WERI-Rb-1 (cell line): ENCODE measurements at regions not wholly inside any gene's neighbourhood (a gene's known extent, or its start where the extent isn't known, plus 50 kb on each side); places are given as distances from the start of the nearest gene placed in this dataset.

Experiments
- DNase-seq: peaks from one replicate; pipeline ENCODE4 v3.0.0-alpha.2; 2020
- H3K27ac ChIP-seq: fragments of 250-450 bp; sonication (Bioruptor Pico); 2 replicates; pipeline ENCODE4 v1.5.1; 2020; ENCODE audit warnings: mild to moderate bottlenecking, moderate library complexity
- H3K27me3 ChIP-seq: fragments of 250-450 bp; sonication (Bioruptor Pico); 2 replicates; pipeline ENCODE4 v1.5.1; 2021; ENCODE audit warnings: mild to moderate bottlenecking, low read depth, moderate library complexity; ENCODE audit not compliant: insufficient read depth, severe bottlenecking
- H3K36me3 ChIP-seq: fragments of 250-450 bp; sonication (Bioruptor Pico); 2 replicates; pipeline ENCODE4 v1.5.1; 2020; ENCODE audit warnings: mild to moderate bottlenecking, moderate library complexity
- H3K4me3 ChIP-seq: 2 replicates; pipeline ENCODE4 v1.5.1; 2011; ENCODE audit warnings: low read depth, mild to moderate bottlenecking, control low read depth, low read length
- H3K9me3 ChIP-seq: fragments of 250-450 bp; sonication (Bioruptor Pico); 2 replicates; pipeline ENCODE4 v1.5.1; 2021; ENCODE audit warnings: mild to moderate bottlenecking, moderate library complexity; ENCODE audit not compliant: severe bottlenecking
- CTCF ChIP-seq: IDR thresholded peaks from 2 replicates; pipeline ENCODE4 v1.5.1; 2011; ENCODE audit warnings: low read depth, mild to moderate bottlenecking, control low read depth, inconsistent platforms, low read length

DNA sequence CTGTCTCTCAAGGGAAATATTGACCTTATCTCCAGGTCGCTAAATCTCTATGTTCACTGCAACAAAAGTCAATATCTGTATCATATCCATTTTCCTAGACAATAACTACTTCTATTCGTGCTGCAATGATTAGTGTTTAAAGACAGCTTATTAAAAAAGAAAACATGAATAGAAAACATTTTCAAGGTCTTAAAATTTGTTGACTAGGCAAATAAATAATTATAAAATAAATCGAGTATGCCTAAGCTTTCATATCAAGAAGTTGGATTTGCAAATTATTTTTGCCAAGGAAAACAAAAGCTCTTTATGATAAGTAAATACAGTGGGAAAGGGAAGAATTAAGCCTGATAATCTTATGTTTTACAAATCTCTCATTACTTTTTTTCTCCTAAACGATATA is 428.5 kb downstream of the NUP35 start:
- Histone ChIP-seq H3K27ac (no peak overlapping the region), H3K9me3 (no peaks in the 10 kb centered on the region), H3K4me3 (no peak overlapping the region), H3K36me3 (no peaks in the 10 kb centered on the region), H3K27me3 (no peaks in the 10 kb centered on the region)
- no peak for DNase-seq
- no peak for TF ChIP-seq CTCF

- Histone ChIP-seq H3K27ac (no peak overlapping the region), H3K27me3 (no peaks in the 10 kb centered on the region), H3K9me3 (no peaks in the 10 kb centered on the region), H3K4me3 (no peak overlapping the region), H3K36me3 (no peaks in the 10 kb centered on the region)
- no peak for TF ChIP-seq CTCF
- no peak for DNase-seq
These were observed 440.5 kb downstream of the NUP35 start for GRCh38 chr2:183564726-183565125.

DNA sequence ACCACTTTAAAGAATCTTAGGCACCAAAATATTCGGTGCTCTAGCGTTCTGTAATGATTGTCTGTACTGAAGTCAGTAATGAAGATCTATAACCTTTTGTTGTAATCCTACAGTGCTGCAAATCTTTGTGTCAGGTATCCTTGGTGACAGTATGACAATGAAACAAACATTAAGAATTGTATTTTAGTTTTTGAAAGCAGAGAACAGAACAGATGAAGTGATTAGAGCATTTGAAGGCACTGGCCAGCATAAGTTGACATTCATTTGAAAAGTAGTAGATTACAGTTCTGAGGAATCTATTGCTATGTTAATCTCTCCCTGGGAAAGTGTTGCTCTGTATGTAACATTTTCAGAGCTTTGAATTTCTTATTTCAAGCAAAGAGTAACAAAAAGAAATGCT is 451.2 kb downstream of the NUP35 start:
- TF ChIP-seq CTCF = no peak

GRCh38 chr2:183579686-183580085 is 455.4 kb downstream of the NUP35 start:
- DNase-seq = no peak
- Histone ChIP-seq H3K27me3 (no peaks in the 10 kb centered on the region), H3K9me3 (no peaks in the 10 kb centered on the region), H3K4me3 (no peak overlapping the region), H3K36me3 (no peaks in the 10 kb centered on the region), H3K27ac (no peak overlapping the region)
- TF ChIP-seq CTCF = no peak

More for the DNA sequence above, 451.2 kb downstream of the NUP35 start:
- Histone ChIP-seq H3K27ac (no peak overlapping the region), H3K27me3 (no peaks in the 10 kb centered on the region), H3K36me3 (no peaks in the 10 kb centered on the region), H3K4me3 (no peak overlapping the region), H3K9me3 (no peaks in the 10 kb centered on the region)
- no peak for DNase-seq

GRCh38 chr2:183592271-183592670 is 468.0 kb downstream of the NUP35 start:
- Histone ChIP-seq H3K9me3 (no peaks in the 10 kb centered on the region), H3K27ac (no peak overlapping the region), H3K27me3 (no peaks in the 10 kb centered on the region), H3K36me3 (no peaks in the 10 kb centered on the region), H3K4me3 (no peak overlapping the region)
- TF ChIP-seq CTCF = no peak
- DNase-seq = no peak

DNA sequence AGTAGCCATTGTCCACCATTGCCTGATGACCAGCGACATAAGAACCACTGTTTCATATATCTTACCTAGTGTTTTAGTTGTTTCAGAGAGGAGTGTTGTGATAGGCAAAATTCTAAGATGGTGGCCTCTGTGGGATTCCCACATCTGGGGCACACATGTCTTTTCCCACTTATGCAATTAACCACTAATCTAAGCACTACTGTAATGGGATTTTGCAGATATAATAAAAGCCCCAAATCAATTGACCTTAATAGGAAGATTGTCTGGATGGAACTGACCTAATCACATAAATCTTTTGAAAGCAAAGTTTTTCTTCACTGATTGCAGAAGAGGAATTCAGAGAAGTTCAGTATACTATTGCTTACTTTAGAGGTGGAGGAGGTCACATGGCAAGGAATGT is 469.9 kb downstream of the NUP35 start:
- no peak for DNase-seq
- no peak overlapping the region for H3K27ac ChIP-seq
- no peaks in the 10 kb centered on the region for H3K9me3 ChIP-seq
- no peak for TF ChIP-seq CTCF
- no peak overlapping the region for H3K4me3 ChIP-seq
- H3K36me3 ChIP-seq = no peaks in the 10 kb centered on the region
- H3K27me3 ChIP-seq = no peaks in the 10 kb centered on the region
